ENCODE measurements at regions not wholly inside any gene's neighbourhood (a gene's known extent, or its start where the extent isn't known, plus 50 kb on each side); places are given as distances from the start of the nearest gene placed in this dataset.

- TF ChIP-seq CTCF (IDR thresholded peaks at IDR 0.05 in 4 of 5, conservative IDR thresholded peaks at IDR 0.05 in 1 of 5) = no peak
- TF ChIP-seq POLR2A (IDR thresholded peaks at IDR 0.05) = no peak
Observed at GRCh38 chr5:128706269-128706668, 168.2 kb upstream of the FBN2 start.

Measured in gastrocnemius medialis (tissue), 4 donors.